ENCODE measurements at regions not wholly inside any gene's neighbourhood (a gene's known extent, or its start where the extent isn't known, plus 50 kb on each side); places are given as distances from the start of the nearest gene placed in this dataset.

DNA sequence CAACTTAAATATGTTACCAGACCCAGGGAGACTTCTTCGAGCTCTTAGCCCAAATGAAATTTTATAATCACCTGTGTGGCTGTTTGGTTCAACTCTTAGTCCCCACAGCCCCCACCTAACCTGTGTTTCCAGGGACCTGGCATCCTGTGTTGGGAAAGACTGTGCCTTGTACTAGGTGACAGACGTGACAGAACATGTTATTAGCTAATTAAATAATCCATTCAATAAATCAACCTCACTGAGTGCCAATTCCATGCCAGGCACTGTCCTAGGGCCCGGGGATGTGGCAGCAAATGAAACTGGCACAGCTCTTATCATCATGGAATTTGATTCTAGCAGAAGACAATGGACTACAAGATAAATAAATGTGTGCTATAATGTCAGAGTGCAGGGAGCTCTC lies 431.9 kb downstream of the MIAT start:
- Histone ChIP-seq H3K4me2 (ENCODE audit: control insufficient read depth, extremely low read depth, insufficient read depth, low read depth, low read length) (no peak overlapping the region), H3K27ac (ENCODE audit: control insufficient read depth, insufficient read depth, low read length) (no peak overlapping the region), H2AFZ (ENCODE audit: control insufficient read depth, low read length) (no peak overlapping the region), H3K27me3 (ENCODE audit: control insufficient read depth, extremely low read depth, insufficient read depth, low read length) (peaks cover 53% of the 10 kb centered on the region), H3K4me3 (ENCODE audit: control insufficient read depth in 2 of 3, extremely low read depth in 1 of 3, insufficient read depth in 2 of 3, low read depth in 1 of 3, low read length in 3 of 3) (no peak overlapping the region), H3K4me1 (ENCODE audit: control insufficient read depth, extremely low read depth, insufficient read depth, low read length) (peaks cover 4% of the 10 kb centered on the region), H3K36me3 (ENCODE audit: control insufficient read depth in 2 of 2, extremely low read depth in 1 of 2, insufficient read depth in 2 of 2, low read length in 2 of 2) (no peaks in the 10 kb centered on the region), H3K79me2 (ENCODE audit: control insufficient read depth, insufficient read depth, low read length) (no peaks in the 10 kb centered on the region), H3K9me1 (ENCODE audit: control insufficient read depth, extremely low read depth, insufficient read depth, low read length) (no peaks in the 10 kb centered on the region), H4K20me1 (ENCODE audit: control insufficient read depth, extremely low read depth, insufficient read depth, low read length) (no peaks in the 10 kb centered on the region), H3K9ac (ENCODE audit: control insufficient read depth, extremely low read depth, insufficient read depth, low read length) (no peak overlapping the region), H3K9me3 (ENCODE audit: control insufficient read depth, low read depth, low read length) (no peaks in the 10 kb centered on the region)
- dilution Hi-C loops (cut with MboI; ENCODE audit: extremely low pct_ligation_motif_present, low sequenced_read_pairs): no loop called here
- DNase-seq (ENCODE audit: low read depth, low spot score) (no peak), FAIRE-seq (no peak)
- TF ChIP-seq EZH2 (IDR thresholded peaks at IDR 0.05; ENCODE audit: low read length): no peak
- TF ChIP-seq, protein P1, sequence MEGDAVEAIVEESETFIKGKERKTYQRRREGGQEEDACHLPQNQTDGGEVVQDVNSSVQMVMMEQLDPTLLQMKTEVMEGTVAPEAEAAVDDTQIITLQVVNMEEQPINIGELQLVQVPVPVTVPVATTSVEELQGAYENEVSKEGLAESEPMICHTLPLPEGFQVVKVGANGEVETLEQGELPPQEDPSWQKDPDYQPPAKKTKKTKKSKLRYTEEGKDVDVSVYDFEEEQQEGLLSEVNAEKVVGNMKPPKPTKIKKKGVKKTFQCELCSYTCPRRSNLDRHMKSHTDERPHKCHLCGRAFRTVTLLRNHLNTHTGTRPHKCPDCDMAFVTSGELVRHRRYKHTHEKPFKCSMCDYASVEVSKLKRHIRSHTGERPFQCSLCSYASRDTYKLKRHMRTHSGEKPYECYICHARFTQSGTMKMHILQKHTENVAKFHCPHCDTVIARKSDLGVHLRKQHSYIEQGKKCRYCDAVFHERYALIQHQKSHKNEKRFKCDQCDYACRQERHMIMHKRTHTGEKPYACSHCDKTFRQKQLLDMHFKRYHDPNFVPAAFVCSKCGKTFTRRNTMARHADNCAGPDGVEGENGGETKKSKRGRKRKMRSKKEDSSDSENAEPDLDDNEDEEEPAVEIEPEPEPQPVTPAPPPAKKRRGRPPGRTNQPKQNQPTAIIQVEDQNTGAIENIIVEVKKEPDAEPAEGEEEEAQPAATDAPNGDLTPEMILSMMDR (optimal IDR thresholded peaks at IDR 0.05 in 1 of 3, IDR thresholded peaks at IDR 0.05 in 1 of 3, conservative IDR thresholded peaks at IDR 0.05 in 1 of 3; ENCODE audit: extremely low read depth in 1 of 3, insufficient read depth in 2 of 3, low read length in 3 of 3): no peak

DNA sequence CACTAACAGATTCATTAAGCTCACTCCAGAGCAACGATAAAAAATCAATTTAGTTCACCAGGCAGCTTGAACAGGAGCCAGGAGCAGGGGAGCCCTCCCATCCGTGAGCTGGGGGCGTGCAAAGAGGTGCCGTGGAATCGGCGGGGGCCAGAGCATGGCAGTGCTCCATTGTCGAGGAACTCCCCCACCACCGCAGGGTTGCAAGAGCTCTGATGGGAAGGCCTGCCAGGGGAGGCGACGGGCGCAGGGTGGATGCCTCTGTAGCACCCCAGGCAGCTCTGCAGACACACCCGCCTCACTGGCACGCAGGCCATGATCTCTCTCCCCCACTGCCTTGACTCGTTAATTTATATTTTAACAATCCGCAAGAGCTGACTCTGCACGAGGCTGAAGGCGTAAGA lies 433.2 kb downstream of the MIAT start:
- H3K9ac ChIP-seq (ENCODE audit: control insufficient read depth, extremely low read depth, insufficient read depth, low read length): no peak overlapping the region

More for the DNA sequence above, 433.2 kb downstream of the MIAT start:
- no peak overlapping the region for H2AFZ ChIP-seq (ENCODE audit: control insufficient read depth, low read length)
- H3K79me2 ChIP-seq (ENCODE audit: control insufficient read depth, insufficient read depth, low read length): no peaks in the 10 kb centered on the region
- dilution Hi-C loops (cut with MboI; ENCODE audit: extremely low pct_ligation_motif_present, low sequenced_read_pairs): no loop called here
- H3K27me3 ChIP-seq (ENCODE audit: control insufficient read depth, extremely low read depth, insufficient read depth, low read length): peaks cover 58% of the 10 kb centered on the region
- H3K9me1 ChIP-seq (ENCODE audit: control insufficient read depth, extremely low read depth, insufficient read depth, low read length): no peaks in the 10 kb centered on the region
- H3K27ac ChIP-seq (ENCODE audit: control insufficient read depth, insufficient read depth, low read length): no peak overlapping the region
- H3K9me3 ChIP-seq (ENCODE audit: control insufficient read depth, low read depth, low read length): no peaks in the 10 kb centered on the region
- no peak for FAIRE-seq
- TF ChIP-seq, protein P1 (optimal IDR thresholded peaks at IDR 0.05 in 1 of 3, IDR thresholded peaks at IDR 0.05 in 1 of 3, conservative IDR thresholded peaks at IDR 0.05 in 1 of 3; ENCODE audit: extremely low read depth in 1 of 3, insufficient read depth in 2 of 3, low read length in 3 of 3): no peak
- peak; percentile 40 for TF ChIP-seq EZH2 (IDR thresholded peaks at IDR 0.05; ENCODE audit: low read length)
- no peak for DNase-seq (ENCODE audit: low read depth, low spot score)
- H4K20me1 ChIP-seq (ENCODE audit: control insufficient read depth, extremely low read depth, insufficient read depth, low read length): no peaks in the 10 kb centered on the region
- H3K4me1 ChIP-seq (ENCODE audit: control insufficient read depth, extremely low read depth, insufficient read depth, low read length): peaks cover 4% of the 10 kb centered on the region
- no peak overlapping the region for H3K4me2 ChIP-seq (ENCODE audit: control insufficient read depth, extremely low read depth, insufficient read depth, low read depth, low read length)
- H3K4me3 ChIP-seq (ENCODE audit: control insufficient read depth in 2 of 3, extremely low read depth in 1 of 3, insufficient read depth in 2 of 3, low read depth in 1 of 3, low read length in 3 of 3): no peak overlapping the region
- no peaks in the 10 kb centered on the region for H3K36me3 ChIP-seq (ENCODE audit: control insufficient read depth in 2 of 2, extremely low read depth in 1 of 2, insufficient read depth in 2 of 2, low read length in 2 of 2)

Data from keratinocyte (primary cell).